ENCODE measurements at regions not wholly inside any gene's neighbourhood (a gene's known extent, or its start where the extent isn't known, plus 50 kb on each side); places are given as distances from the start of the nearest gene placed in this dataset.

- TF ChIP-seq CTCF (IDR thresholded peaks at IDR 0.05) (no peak), POLR2AphosphoS5 (IDR thresholded peaks at IDR 0.05; ENCODE audit: insufficient read depth in 1 of 2, low read depth in 1 of 2) (no peak), POLR2A (IDR thresholded peaks at IDR 0.05) (no peak)
Measured at GRCh38 chr3:102099913-102100312, 250.6 kb downstream of the NFKBIZ start.
